Stimulated activated CD4-positive, alpha-beta T cell treated with anti-CD3 and anti-CD28 coated beads, Interleukin-12 subunit alpha, Interleukin-12 subunit beta, amount 100 ng/mL, for 4 hours (primary cell): ENCODE measurements at regions not wholly inside any gene's neighbourhood (a gene's known extent, or its start where the extent isn't known, plus 50 kb on each side); places are given as distances from the start of the nearest gene placed in this dataset.

ENCODE experiments used
- DNase-seq: peaks from one replicate; pipeline ENCODE4 v3.0.0-alpha.2; 2020

DNA sequence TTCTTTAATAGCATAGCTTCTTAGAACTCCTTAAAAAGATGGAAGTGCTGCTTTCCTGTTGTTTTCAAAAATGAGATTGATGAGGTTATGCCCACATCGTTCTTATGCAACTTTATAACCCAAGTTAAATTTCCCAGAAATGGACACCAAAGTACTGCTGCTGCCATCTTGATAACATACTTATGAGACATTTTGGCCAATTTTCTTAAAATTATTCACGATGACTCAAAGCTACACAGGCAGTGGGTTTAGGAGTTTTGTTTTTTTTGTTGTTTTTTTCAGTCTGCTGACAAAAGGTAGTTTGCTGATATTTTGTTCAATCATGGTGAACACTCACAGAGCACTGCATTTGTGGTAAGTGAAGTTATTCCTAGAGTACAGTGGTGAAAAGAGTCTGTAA, 54.9 kb upstream of the RFC3 start:
- no peak for DNase-seq

DNA sequence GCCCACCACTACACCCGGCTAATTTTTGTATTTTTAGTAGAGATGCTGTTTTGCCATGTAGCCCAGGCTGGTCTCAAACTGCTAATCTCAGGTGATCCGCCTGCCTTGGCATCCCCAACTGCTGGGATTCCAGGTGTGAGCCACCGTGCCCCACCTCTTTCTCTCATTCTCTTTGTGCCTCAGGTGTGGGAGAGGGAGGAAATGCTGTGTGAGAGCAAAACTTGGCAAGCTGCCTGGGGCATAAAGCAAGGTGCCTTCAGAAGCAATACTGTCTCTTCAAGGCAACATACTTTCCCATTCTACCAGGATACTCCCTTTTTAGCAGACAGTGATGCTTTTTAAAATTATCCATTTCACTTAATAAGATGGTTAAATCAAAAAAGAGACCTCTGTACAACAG, 53.2 kb upstream of the RFC3 start:
- DNase-seq, result no peak

DNA sequence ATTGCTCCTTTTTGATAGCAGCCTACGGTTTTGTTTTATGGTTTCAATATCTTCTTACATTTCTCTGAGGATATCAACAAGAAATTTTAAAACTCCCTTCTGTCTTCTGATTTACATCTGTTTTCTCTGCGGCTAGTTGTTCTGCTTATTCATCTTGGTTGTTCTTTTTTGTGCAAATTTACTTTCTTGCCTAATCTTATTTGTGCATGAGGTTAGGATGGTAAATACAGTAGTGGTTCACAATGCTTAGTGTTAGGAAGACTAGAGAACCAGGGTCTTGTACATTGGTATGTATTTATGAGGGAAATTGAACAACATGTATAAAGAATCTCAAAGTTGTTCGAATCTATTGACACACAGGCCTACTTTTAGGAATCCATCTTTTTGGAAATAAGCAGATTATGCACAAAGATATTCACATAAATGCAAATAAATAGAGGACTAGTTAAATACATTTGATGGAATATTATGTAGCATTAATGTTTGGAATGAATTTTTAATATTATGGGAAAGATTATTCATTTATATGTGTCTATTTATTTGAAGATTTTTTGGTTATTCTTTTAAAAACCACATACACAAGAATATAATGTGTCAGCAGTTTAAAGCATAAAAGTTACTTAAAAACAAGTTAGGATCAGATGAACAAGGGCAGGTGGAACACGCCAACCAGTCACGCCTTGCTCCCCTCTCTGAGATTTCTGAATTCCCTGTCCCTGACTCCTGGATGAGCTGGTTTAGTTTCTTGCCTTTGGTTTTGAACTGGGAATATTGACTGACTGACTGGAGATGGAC, 51.4 kb upstream of the RFC3 start:
- no peak for DNase-seq

DNA sequence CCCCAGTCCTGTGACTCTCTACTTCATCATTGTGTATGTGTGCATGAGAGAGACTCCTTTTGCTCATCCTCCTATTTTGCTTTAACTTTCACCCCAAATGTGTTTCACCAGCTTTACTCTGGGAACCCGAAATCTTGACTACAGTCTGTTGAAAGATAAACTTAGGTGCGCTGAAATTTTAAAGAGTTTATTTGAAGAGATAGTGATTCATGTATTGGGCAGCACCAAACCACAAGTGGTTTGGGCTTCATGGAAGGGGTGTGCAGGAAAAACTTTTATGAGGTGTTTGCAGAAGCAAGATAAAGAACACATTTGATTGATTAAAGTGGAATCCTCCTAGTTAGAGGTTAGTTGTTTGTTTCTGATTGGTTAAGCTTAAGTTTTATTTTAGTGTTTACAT, 50.8 kb upstream of the RFC3 start:
- no peak for DNase-seq
